Neural cell (in vitro differentiated cells): ENCODE measurements at regions not wholly inside any gene's neighbourhood (a gene's known extent, or its start where the extent isn't known, plus 50 kb on each side); places are given as distances from the start of the nearest gene placed in this dataset.

Source experiments
- EP300 ChIP-seq: fragments of 450-650 bp; conservative IDR thresholded peaks from 2 replicates; pipeline ENCODE4 v1.6.1; 2014; ENCODE audit warnings: antibody characterized with exemption, mild to moderate bottlenecking, moderate library complexity; ENCODE audit not compliant: poor library complexity, severe bottlenecking
- EZH2 ChIP-seq: fragments of 200-600, 300-800 bp; shearing (Covaris generic), sonication (generic); IDR thresholded peaks from 2 replicates; pipeline ENCODE4 v1.6.1; 2014; ENCODE audit warnings: antibody characterized with exemption, low read length, borderline replicate concordance, mild to moderate bottlenecking; ENCODE audit not compliant: insufficient read depth, poor library complexity, severe bottlenecking
- MXI1 ChIP-seq: fragments of 450-650 bp; conservative IDR thresholded peaks from 2 replicates; pipeline ENCODE4 v1.6.1; 2014; ENCODE audit warnings: antibody characterized with exemption, mild to moderate bottlenecking; ENCODE audit not compliant: poor library complexity, severe bottlenecking
- POLR2AphosphoS5 ChIP-seq: IDR thresholded peaks from 2 replicates; pipeline ENCODE4 v1.6.1; 2012
- RAD21 ChIP-seq: fragments of 450-650 bp; conservative IDR thresholded peaks from 2 replicates; pipeline ENCODE4 v1.6.1; 2014; ENCODE audit warnings: antibody characterized with exemption, mild to moderate bottlenecking, moderate library complexity
- SMC3 ChIP-seq: fragments of 450-650 bp; conservative IDR thresholded peaks from 2 replicates; pipeline ENCODE4 v1.6.1; 2014; ENCODE audit warnings: antibody characterized with exemption, mild to moderate bottlenecking, moderate library complexity; ENCODE audit not compliant: poor library complexity
- TAF1 ChIP-seq: IDR thresholded peaks from 2 replicates; pipeline ENCODE4 v1.6.1; 2012; ENCODE audit warnings: low read depth
- TF ChIP-seq, protein P1 (sequence below): fragments of 450-650 bp; IDR thresholded peaks from 2 replicates; pipeline ENCODE4 v1.5.1; 2014; ENCODE audit warnings: antibody characterized with exemption, mild to moderate bottlenecking, moderate library complexity; ENCODE audit not compliant: poor library complexity, severe bottlenecking
- TF ChIP-seq, protein P2 (sequence below): IDR thresholded peaks from 2 replicates; pipeline ENCODE4 v1.6.1; 2012; ENCODE audit warnings: borderline replicate concordance

DNA sequence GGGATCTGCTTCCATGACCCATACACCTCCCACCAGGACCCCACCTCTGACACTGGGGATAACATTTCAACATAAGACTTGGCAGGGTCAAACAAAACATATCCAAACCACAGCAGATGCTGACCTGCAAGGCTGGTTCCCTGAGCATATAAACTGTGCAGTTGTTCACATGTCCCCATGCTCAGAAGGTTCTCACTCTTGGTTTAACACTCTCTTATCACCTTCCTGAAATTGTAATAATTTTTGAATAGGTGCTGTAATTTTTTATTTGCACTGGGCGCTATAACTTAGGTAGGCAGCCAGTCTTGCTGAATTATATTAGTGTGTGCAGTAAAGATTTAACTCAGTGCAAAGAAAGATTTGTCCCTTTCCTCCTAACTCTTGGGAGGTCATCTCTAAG lies 824.8 kb upstream of the SOX9 start:
- TF ChIP-seq POLR2AphosphoS5 (no peak), EZH2 (no peak), EP300 (no peak), SMC3 (no peak), RAD21 (no peak), MXI1 (no peak), TAF1 (no peak)
- TF ChIP-seq, protein P1, sequence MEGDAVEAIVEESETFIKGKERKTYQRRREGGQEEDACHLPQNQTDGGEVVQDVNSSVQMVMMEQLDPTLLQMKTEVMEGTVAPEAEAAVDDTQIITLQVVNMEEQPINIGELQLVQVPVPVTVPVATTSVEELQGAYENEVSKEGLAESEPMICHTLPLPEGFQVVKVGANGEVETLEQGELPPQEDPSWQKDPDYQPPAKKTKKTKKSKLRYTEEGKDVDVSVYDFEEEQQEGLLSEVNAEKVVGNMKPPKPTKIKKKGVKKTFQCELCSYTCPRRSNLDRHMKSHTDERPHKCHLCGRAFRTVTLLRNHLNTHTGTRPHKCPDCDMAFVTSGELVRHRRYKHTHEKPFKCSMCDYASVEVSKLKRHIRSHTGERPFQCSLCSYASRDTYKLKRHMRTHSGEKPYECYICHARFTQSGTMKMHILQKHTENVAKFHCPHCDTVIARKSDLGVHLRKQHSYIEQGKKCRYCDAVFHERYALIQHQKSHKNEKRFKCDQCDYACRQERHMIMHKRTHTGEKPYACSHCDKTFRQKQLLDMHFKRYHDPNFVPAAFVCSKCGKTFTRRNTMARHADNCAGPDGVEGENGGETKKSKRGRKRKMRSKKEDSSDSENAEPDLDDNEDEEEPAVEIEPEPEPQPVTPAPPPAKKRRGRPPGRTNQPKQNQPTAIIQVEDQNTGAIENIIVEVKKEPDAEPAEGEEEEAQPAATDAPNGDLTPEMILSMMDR: no peak
- TF ChIP-seq, protein P2, sequence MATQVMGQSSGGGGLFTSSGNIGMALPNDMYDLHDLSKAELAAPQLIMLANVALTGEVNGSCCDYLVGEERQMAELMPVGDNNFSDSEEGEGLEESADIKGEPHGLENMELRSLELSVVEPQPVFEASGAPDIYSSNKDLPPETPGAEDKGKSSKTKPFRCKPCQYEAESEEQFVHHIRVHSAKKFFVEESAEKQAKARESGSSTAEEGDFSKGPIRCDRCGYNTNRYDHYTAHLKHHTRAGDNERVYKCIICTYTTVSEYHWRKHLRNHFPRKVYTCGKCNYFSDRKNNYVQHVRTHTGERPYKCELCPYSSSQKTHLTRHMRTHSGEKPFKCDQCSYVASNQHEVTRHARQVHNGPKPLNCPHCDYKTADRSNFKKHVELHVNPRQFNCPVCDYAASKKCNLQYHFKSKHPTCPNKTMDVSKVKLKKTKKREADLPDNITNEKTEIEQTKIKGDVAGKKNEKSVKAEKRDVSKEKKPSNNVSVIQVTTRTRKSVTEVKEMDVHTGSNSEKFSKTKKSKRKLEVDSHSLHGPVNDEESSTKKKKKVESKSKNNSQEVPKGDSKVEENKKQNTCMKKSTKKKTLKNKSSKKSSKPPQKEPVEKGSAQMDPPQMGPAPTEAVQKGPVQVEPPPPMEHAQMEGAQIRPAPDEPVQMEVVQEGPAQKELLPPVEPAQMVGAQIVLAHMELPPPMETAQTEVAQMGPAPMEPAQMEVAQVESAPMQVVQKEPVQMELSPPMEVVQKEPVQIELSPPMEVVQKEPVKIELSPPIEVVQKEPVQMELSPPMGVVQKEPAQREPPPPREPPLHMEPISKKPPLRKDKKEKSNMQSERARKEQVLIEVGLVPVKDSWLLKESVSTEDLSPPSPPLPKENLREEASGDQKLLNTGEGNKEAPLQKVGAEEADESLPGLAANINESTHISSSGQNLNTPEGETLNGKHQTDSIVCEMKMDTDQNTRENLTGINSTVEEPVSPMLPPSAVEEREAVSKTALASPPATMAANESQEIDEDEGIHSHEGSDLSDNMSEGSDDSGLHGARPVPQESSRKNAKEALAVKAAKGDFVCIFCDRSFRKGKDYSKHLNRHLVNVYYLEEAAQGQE: no peak
